Fibroblast of lung (primary cell): ENCODE measurements at regions not wholly inside any gene's neighbourhood (a gene's known extent, or its start where the extent isn't known, plus 50 kb on each side); places are given as distances from the start of the nearest gene placed in this dataset.

ENCODE experiments used
- DNase-seq, 2 donors: peaks; one replicate each; pipeline versions ENCODE4 v3.0.0 to v3.0.0-alpha.2; 2010; ENCODE audit warnings: low read depth in 2 of 2
- H2AFZ ChIP-seq: 2 replicates; pipeline ENCODE4 v1.5.1; 2012; ENCODE audit warnings: low read length, control low read depth, inconsistent platforms
- H3K27ac ChIP-seq: 2 replicates; pipeline ENCODE4 v1.5.1; 2011; ENCODE audit warnings: low read length, control low read depth; ENCODE audit not compliant: insufficient read depth
- H3K27me3 ChIP-seq: 2 replicates; pipeline ENCODE4 v1.5.1; 2011; ENCODE audit warnings: mild to moderate bottlenecking, low read length; ENCODE audit not compliant: control insufficient read depth, insufficient read depth
- H3K36me3 ChIP-seq: 2 replicates; pipeline ENCODE4 v1.5.1; 2011; ENCODE audit warnings: low read length; ENCODE audit not compliant: control insufficient read depth, insufficient read depth
- H3K4me1 ChIP-seq: 2 replicates; pipeline ENCODE4 v1.5.1; 2011; ENCODE audit warnings: low read length; ENCODE audit not compliant: control insufficient read depth, insufficient read depth; ENCODE audit errors: extremely low read depth
- H3K4me2 ChIP-seq: 2 replicates; pipeline ENCODE4 v1.5.1; 2011; ENCODE audit warnings: low read length, control low read depth; ENCODE audit not compliant: insufficient read depth; ENCODE audit errors: extremely low read depth
- H3K4me3 ChIP-seq, 4 experiments: fragments of 200-600 bp in 1 of 4; sonication (generic) in 1 of 4; replicated peaks in 1 of 4; 2 replicates each; pipeline ENCODE4 v1.5.1; 2011 to 2016; ENCODE audit warnings: low read length in 4 of 4, low read depth in 3 of 4, mild to moderate bottlenecking in 3 of 4, control low read depth in 2 of 4, inconsistent platforms in 1 of 4, mixed read lengths in 1 of 4; ENCODE audit not compliant: insufficient read depth in 1 of 4; ENCODE audit errors: control extremely low read depth in 1 of 4
- H3K79me2 ChIP-seq: 2 replicates; pipeline ENCODE4 v1.5.1; 2012; ENCODE audit warnings: mild to moderate bottlenecking, low read length, inconsistent platforms; ENCODE audit not compliant: control insufficient read depth, insufficient read depth
- H3K9ac ChIP-seq: 2 replicates; pipeline ENCODE4 v1.5.1; 2011; ENCODE audit warnings: mild to moderate bottlenecking, low read length, control low read depth; ENCODE audit not compliant: insufficient read depth
- H3K9me3 ChIP-seq: 2 replicates; pipeline ENCODE4 v1.5.1; 2012; ENCODE audit warnings: low read depth, low read length; ENCODE audit not compliant: control insufficient read depth, insufficient read depth
- H4K20me1 ChIP-seq: 2 replicates; pipeline ENCODE4 v1.5.1; 2011; ENCODE audit warnings: low read length; ENCODE audit not compliant: control insufficient read depth, insufficient read depth; ENCODE audit errors: extremely low read depth
- EZH2 ChIP-seq: IDR thresholded peaks from 2 replicates; pipeline ENCODE4 v1.5.1; 2012; ENCODE audit warnings: low read length, control low read depth, mild to moderate bottlenecking; ENCODE audit errors: missing control alignments
- TF ChIP-seq, protein P1 (sequence below), 2 donors: IDR thresholded peaks in 1 of 2; conservative IDR thresholded peaks in 1 of 2; 1 replicate in 1 of 2; 2 replicates in 1 of 2; pipeline ENCODE4 v1.5.1; 2011 to 2012; ENCODE audit warnings: low read length in 2 of 2, control low read depth in 1 of 2, inconsistent platforms in 1 of 2, low read depth in 1 of 2, mild to moderate bottlenecking in 1 of 2

DNA sequence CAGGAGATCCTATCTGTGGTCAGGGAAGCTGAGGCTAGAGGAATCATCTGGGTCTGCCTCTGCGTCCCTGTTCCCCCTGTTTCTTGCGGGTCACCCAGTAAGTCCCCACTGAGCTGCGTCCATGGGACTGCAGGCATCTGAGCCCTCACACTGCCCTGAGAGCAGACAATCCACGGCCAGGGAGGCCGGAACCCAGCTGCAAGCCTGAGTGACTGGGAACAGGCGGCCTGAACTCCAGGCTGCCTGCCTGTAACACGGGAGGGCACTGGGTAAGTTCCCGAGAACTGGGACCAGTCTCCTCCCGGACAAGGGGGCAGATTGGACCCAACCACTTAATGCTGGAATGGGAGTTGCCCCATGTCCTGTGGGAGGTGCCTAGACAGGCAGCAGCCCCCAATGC lies 727.4 kb downstream of the BRD1 start:
- no peak for DNase-seq
- H2AFZ ChIP-seq, result no peak overlapping the region
- peaks cover 2% of the 10 kb centered on the region for H3K9me3 ChIP-seq

DNA sequence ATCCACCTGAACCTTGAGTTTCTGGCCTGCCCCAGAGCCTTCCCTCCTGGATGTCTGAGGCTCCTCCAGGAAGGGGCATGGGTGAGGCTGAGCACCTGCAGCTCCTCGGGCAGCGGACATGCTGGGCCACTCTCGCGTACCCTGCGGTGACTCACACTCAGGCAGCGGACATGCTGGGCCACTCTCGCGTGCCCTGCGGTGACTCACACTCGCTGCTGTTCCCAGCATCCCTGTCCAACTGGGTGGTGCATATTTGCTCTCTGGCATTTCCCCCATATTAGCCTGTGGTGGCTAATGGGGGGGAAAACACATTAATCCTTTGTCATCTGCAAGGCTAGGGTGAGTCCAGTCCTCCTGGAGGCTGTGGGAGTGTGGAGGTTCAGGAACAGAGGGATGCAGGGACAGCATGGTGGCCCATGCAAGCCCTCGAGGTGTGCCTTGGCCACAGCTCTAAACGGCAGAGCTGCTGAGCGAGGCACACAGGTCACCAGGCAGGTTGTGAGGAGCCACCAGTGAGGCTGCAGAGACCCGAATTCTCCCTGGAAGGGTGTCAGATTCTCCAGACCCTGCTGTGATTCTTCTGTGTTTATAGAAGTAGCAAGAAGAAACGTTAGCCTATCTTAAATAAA lies 728.1 kb downstream of the BRD1 start:
- no peak for TF ChIP-seq EZH2
- TF ChIP-seq, protein P1, sequence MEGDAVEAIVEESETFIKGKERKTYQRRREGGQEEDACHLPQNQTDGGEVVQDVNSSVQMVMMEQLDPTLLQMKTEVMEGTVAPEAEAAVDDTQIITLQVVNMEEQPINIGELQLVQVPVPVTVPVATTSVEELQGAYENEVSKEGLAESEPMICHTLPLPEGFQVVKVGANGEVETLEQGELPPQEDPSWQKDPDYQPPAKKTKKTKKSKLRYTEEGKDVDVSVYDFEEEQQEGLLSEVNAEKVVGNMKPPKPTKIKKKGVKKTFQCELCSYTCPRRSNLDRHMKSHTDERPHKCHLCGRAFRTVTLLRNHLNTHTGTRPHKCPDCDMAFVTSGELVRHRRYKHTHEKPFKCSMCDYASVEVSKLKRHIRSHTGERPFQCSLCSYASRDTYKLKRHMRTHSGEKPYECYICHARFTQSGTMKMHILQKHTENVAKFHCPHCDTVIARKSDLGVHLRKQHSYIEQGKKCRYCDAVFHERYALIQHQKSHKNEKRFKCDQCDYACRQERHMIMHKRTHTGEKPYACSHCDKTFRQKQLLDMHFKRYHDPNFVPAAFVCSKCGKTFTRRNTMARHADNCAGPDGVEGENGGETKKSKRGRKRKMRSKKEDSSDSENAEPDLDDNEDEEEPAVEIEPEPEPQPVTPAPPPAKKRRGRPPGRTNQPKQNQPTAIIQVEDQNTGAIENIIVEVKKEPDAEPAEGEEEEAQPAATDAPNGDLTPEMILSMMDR (conservative IDR thresholded peaks at IDR 0.05 in 1 of 2, IDR thresholded peaks at IDR 0.05 in 1 of 2; ENCODE audit: low read depth in 1 of 2, low read length in 2 of 2), result no peak
- no peaks in the 10 kb centered on the region for H4K20me1 ChIP-seq
- no peaks in the 10 kb centered on the region for H3K27me3 ChIP-seq
- no peak overlapping the region for H3K4me2 ChIP-seq
- no peak for DNase-seq
- no peak overlapping the region for H3K9ac ChIP-seq
- H3K27ac ChIP-seq, result no peak overlapping the region
- H3K79me2 ChIP-seq, result no peaks in the 10 kb centered on the region
- no peaks in the 10 kb centered on the region for H3K36me3 ChIP-seq
- no peaks in the 10 kb centered on the region for H3K4me1 ChIP-seq
- no peak overlapping the region for H3K4me3 ChIP-seq
- no peak overlapping the region for H2AFZ ChIP-seq
- H3K9me3 ChIP-seq, result peaks cover 2% of the 10 kb centered on the region

More for the DNA sequence above, 727.4 kb downstream of the BRD1 start:
- H4K20me1 ChIP-seq, result no peaks in the 10 kb centered on the region
- H3K9ac ChIP-seq, result no peak overlapping the region
- H3K27ac ChIP-seq, result no peak overlapping the region
- H3K4me2 ChIP-seq, result no peak overlapping the region
- H3K36me3 ChIP-seq, result no peaks in the 10 kb centered on the region
- no peak overlapping the region for H3K4me3 ChIP-seq
- H3K4me1 ChIP-seq, result no peaks in the 10 kb centered on the region
- TF ChIP-seq, protein P1 (conservative IDR thresholded peaks at IDR 0.05 in 1 of 2, IDR thresholded peaks at IDR 0.05 in 1 of 2; ENCODE audit: low read depth in 1 of 2, low read length in 2 of 2), result no peak
- TF ChIP-seq EZH2, result no peak
- no peaks in the 10 kb centered on the region for H3K79me2 ChIP-seq
- no peaks in the 10 kb centered on the region for H3K27me3 ChIP-seq

DNA sequence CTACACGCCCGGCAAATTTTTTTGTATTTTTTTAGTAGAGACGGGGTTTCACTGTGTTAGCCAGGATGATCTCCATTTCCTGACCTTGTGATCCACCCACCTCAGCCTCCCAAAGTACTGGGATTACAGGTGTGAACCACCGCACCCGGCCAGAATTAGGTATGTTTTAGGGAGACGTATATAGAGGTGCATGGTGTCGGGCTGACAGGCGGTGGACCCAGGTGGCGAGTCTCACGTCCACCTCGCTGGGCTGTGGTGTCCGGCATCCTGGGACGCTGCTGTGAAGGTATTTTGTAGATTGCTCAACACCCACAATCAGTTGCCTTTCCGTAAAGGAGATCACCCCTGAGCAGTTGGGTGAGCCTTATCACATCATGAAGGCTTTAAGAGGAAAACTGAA lies 728.6 kb downstream of the BRD1 start:
- Histone ChIP-seq H4K20me1 (no peaks in the 10 kb centered on the region), H2AFZ (no peak overlapping the region), H3K9ac (no peak overlapping the region), H3K27ac (no peak overlapping the region), H3K4me3 (no peak overlapping the region), H3K79me2 (no peaks in the 10 kb centered on the region), H3K4me2 (no peak overlapping the region), H3K36me3 (no peaks in the 10 kb centered on the region), H3K4me1 (no peaks in the 10 kb centered on the region), H3K9me3 (no peaks in the 10 kb centered on the region), H3K27me3 (no peaks in the 10 kb centered on the region)
- TF ChIP-seq, protein P1 (conservative IDR thresholded peaks at IDR 0.05 in 1 of 2, IDR thresholded peaks at IDR 0.05 in 1 of 2; ENCODE audit: low read depth in 1 of 2, low read length in 2 of 2), result no peak
- no peak for TF ChIP-seq EZH2
- no peak for DNase-seq
